ENCODE measurements at regions not wholly inside any gene's neighbourhood (a gene's known extent, or its start where the extent isn't known, plus 50 kb on each side); places are given as distances from the start of the nearest gene placed in this dataset.

DNA sequence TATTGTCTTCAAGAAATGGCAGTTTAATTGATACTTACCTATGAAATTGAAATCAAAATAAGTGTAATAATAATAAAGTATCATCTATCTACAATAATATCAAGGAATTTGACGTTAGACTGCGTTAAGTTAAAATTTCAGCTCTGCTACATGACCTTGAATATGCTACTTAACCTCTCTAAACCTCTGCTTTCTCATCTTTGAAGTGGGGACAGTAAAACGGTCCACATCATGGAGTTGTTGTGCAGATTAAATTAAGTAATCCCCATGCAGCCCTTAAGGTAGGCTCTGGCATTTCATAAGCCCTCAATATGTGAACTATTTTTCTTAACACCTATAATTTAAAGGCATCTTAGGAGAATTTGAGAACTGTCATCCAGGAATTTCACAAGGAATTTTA lies 252.4 kb upstream of the PHF14 start:
- TF ChIP-seq, protein P1, sequence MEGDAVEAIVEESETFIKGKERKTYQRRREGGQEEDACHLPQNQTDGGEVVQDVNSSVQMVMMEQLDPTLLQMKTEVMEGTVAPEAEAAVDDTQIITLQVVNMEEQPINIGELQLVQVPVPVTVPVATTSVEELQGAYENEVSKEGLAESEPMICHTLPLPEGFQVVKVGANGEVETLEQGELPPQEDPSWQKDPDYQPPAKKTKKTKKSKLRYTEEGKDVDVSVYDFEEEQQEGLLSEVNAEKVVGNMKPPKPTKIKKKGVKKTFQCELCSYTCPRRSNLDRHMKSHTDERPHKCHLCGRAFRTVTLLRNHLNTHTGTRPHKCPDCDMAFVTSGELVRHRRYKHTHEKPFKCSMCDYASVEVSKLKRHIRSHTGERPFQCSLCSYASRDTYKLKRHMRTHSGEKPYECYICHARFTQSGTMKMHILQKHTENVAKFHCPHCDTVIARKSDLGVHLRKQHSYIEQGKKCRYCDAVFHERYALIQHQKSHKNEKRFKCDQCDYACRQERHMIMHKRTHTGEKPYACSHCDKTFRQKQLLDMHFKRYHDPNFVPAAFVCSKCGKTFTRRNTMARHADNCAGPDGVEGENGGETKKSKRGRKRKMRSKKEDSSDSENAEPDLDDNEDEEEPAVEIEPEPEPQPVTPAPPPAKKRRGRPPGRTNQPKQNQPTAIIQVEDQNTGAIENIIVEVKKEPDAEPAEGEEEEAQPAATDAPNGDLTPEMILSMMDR (IDR thresholded peaks at IDR 0.05) = no peak
- DNase-seq (ENCODE audit: low spot score) = no peak
- Histone ChIP-seq H3K4me3 (no peak overlapping the region), H3K27me3 (replicated peaks; ENCODE audit: insufficient read depth) (no peaks in the 10 kb centered on the region), H3K27ac (no peak overlapping the region), H3K4me1 (ENCODE audit: control insufficient read depth in 1 of 2, low read depth in 2 of 2) (no peaks in the 10 kb centered on the region), H3K36me3 (no peaks in the 10 kb centered on the region), H3K9me3 (no peaks in the 10 kb centered on the region)
- no peak for ATAC-seq (ENCODE audit: insufficient number of reproducible peaks, low FRiP score, low read depth)

DNA sequence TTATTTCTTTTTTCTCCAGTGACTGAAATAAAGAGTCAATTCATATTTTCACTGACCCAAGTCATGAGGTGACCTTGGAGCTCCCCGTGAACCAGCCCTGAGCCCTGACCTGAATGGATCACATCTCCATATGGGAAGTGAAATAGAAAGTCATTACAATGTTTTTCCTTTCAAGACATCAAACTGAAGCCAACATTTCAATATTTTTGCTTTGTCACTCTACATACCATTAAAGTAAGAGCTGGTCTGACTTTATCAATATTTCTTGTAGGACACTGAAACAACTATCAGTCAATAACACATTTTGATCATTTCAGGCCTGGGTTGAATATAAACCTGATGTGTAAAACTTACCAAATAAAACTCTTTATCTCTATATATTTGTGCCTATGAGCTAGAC lies 249.8 kb upstream of the PHF14 start:
- TF ChIP-seq, protein P1 (IDR thresholded peaks at IDR 0.05) = no peak
- H3K4me3 ChIP-seq = no peak overlapping the region
- ATAC-seq (ENCODE audit: insufficient number of reproducible peaks, low FRiP score, low read depth) = no peak

DNA sequence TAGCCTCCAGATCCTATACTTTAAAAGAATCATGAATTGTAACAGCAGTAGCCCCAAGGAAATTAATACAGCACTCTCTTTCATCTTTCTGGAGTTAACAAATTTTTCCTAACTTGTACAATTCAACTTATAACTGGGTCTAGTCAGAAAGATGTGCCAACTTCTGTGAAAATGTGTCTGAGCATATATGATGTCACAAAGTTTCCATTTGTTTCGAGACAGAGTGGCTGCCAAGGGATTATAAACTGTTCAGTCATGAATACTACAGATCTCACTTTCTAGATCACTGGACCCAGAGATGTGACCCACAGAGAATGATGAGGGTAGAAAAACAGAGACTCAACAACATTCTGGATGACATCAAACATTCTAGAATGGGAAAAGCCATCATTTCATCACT lies 249.2 kb upstream of the PHF14 start:
- Histone ChIP-seq H3K27ac (no peak overlapping the region), H3K9me3 (no peaks in the 10 kb centered on the region), H3K27me3 (replicated peaks; ENCODE audit: insufficient read depth) (no peaks in the 10 kb centered on the region), H3K4me1 (ENCODE audit: control insufficient read depth in 1 of 2, low read depth in 2 of 2) (no peaks in the 10 kb centered on the region), H3K36me3 (no peaks in the 10 kb centered on the region), H3K4me3 (no peak overlapping the region)
- TF ChIP-seq, protein P1 (IDR thresholded peaks at IDR 0.05) = no peak
- ATAC-seq (ENCODE audit: insufficient number of reproducible peaks, low FRiP score, low read depth) = no peak
- no peak for DNase-seq (ENCODE audit: low spot score)

More for the DNA sequence above, 249.8 kb upstream of the PHF14 start:
- no peak for DNase-seq (ENCODE audit: low spot score)
- Histone ChIP-seq H3K27me3 (replicated peaks; ENCODE audit: insufficient read depth) (no peaks in the 10 kb centered on the region), H3K9me3 (no peaks in the 10 kb centered on the region), H3K4me1 (ENCODE audit: control insufficient read depth in 1 of 2, low read depth in 2 of 2) (no peaks in the 10 kb centered on the region), H3K27ac (no peak overlapping the region), H3K36me3 (no peaks in the 10 kb centered on the region)

DNA sequence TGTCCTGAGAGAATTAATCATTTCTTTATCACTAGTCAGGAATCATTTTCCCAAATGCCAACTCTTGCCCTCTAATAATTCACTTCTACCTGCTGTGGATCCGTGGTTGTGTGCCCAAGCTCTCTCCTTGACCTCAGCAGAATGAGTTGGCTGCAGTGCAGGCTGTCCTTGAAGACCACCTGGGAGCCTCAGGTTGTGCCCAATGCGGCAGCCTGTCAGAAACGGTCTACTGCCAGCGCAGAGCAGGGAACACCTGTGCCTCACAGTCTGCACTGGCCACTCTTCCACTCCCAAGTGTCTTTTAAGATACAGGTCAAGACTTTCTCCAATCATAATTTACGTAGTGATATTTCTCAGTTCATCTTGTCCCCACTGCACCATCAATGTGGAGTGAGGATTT lies 246.0 kb upstream of the PHF14 start:
- DNase-seq (ENCODE audit: low spot score) (no peak), ATAC-seq (ENCODE audit: insufficient number of reproducible peaks, low FRiP score, low read depth) (no peak)
- Histone ChIP-seq H3K4me3 (no peak overlapping the region), H3K27ac (no peak overlapping the region), H3K36me3 (no peaks in the 10 kb centered on the region), H3K27me3 (replicated peaks; ENCODE audit: insufficient read depth) (no peaks in the 10 kb centered on the region), H3K4me1 (ENCODE audit: control insufficient read depth in 1 of 2, low read depth in 2 of 2) (no peaks in the 10 kb centered on the region), H3K9me3 (no peaks in the 10 kb centered on the region)
- TF ChIP-seq, protein P1 (IDR thresholded peaks at IDR 0.05) = no peak

DNA sequence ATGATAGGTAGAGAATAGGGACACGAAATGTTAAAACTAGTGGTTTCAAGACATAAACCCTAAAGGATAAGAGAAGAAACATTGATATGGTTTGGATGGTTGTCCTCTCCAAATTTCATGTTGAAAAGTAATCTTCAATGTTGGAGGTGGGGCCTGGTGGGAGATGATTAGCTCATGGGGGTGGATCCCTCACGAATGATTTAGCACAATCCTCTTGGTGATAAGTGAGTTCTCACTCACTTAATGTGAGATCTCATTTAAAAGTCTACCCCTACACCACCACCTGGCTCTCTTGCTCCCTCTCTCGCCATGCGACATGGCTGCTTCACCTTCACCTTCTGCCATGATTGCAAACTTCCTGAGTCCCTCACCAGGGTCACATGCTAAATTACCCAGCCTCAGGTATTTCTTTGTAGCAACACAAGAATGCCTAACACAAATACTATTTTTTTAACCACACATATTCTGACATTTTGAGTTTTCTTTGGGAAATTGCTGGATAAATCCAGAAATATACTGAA lies 242.4 kb upstream of the PHF14 start:
- no peaks in the 10 kb centered on the region for H3K9me3 ChIP-seq

More for the DNA sequence above, 242.4 kb upstream of the PHF14 start:
- Histone ChIP-seq H3K4me3 (no peak overlapping the region), H3K27me3 (replicated peaks; ENCODE audit: insufficient read depth) (no peaks in the 10 kb centered on the region), H3K4me1 (ENCODE audit: control insufficient read depth in 1 of 2, low read depth in 2 of 2) (no peaks in the 10 kb centered on the region), H3K36me3 (no peaks in the 10 kb centered on the region), H3K27ac (no peak overlapping the region)
- TF ChIP-seq, protein P1 (IDR thresholded peaks at IDR 0.05) = no peak
- ATAC-seq (ENCODE audit: insufficient number of reproducible peaks, low FRiP score, low read depth) (no peak), DNase-seq (ENCODE audit: low spot score) (no peak)

Measured in thoracic aorta (tissue), 2 donors.